Liver (tissue), 8 donors: ENCODE measurements at regions not wholly inside any gene's neighbourhood (a gene's known extent, or its start where the extent isn't known, plus 50 kb on each side); places are given as distances from the start of the nearest gene placed in this dataset.
"Not testable (repeated sequence)": the region's sequence is repeated elsewhere in the genome, so short reads cannot be mapped to it uniquely, and the experiment has no call there.

Source experiments
- DNase-seq: peaks from one replicate; pipeline ENCODE4 v3.0.0-alpha.2; 2017; ENCODE audit warnings: low spot score
- H3K27ac ChIP-seq, 2 donors: one replicate each; pipeline ENCODE4 v1.7.0; 2013; ENCODE audit warnings: inconsistent platforms in 2 of 2, low read length in 2 of 2, control low read depth in 1 of 2, low read depth in 1 of 2, mild to moderate bottlenecking in 1 of 2
- H3K27me3 ChIP-seq, 4 donors: one replicate each; pipeline versions ENCODE4 v1.6.1 to v1.7.0; 2013; ENCODE audit warnings: low read length in 3 of 4, inconsistent platforms in 1 of 4, mild to moderate bottlenecking in 1 of 4, moderate library complexity in 1 of 4; ENCODE audit not compliant: control insufficient read depth in 4 of 4, insufficient read depth in 4 of 4
- H3K36me3 ChIP-seq, 4 donors: one replicate each; pipeline versions ENCODE4 v1.6.1 to v1.7.0; 2013; ENCODE audit warnings: low read length in 3 of 4, mild to moderate bottlenecking in 3 of 4, low read depth in 1 of 4, moderate library complexity in 1 of 4; ENCODE audit not compliant: control insufficient read depth in 4 of 4, insufficient read depth in 3 of 4
- H3K4me1 ChIP-seq, 4 donors: one replicate each; pipeline versions ENCODE4 v1.6.1 to v1.7.0; 2013; ENCODE audit warnings: low read length in 3 of 4, mild to moderate bottlenecking in 3 of 4, moderate library complexity in 1 of 4; ENCODE audit not compliant: control insufficient read depth in 4 of 4, insufficient read depth in 4 of 4
- H3K4me3 ChIP-seq, 3 donors: one replicate each; pipeline versions ENCODE4 v1.6.1 to v1.7.0; 2013; ENCODE audit warnings: low read length in 3 of 3, control low read depth in 1 of 3, low read depth in 1 of 3, mild to moderate bottlenecking in 1 of 3
- H3K9ac ChIP-seq, 2 donors: one replicate each; pipeline ENCODE4 v1.7.0; 2013; ENCODE audit warnings: low read length in 2 of 2, mild to moderate bottlenecking in 2 of 2, moderate library complexity in 2 of 2, control low read depth in 1 of 2, low read depth in 1 of 2
- H3K9me3 ChIP-seq, 4 donors: one replicate each; pipeline versions ENCODE4 v1.6.1 to v1.7.0; 2013; ENCODE audit warnings: low read length in 3 of 4; ENCODE audit not compliant: control insufficient read depth in 4 of 4
- EGR1 ChIP-seq, 2 donors: IDR thresholded peaks; 2 replicates each; pipeline ENCODE4 v1.6.1; 2016 to 2018; ENCODE audit warnings: antibody characterized with exemption in 2 of 2, low read depth in 2 of 2
- FOXA1 ChIP-seq: IDR thresholded peaks from 2 replicates; pipeline ENCODE4 v1.6.1; 2016; ENCODE audit warnings: antibody characterized with exemption
- GABPA ChIP-seq, 2 donors: IDR thresholded peaks in 1 of 2; conservative IDR thresholded peaks in 1 of 2; 2 replicates each; pipeline ENCODE4 v1.6.1; 2016; ENCODE audit warnings: antibody characterized with exemption in 2 of 2, mild to moderate bottlenecking in 1 of 2, moderate library complexity in 1 of 2
- HNF4A ChIP-seq, 2 donors: conservative IDR thresholded peaks; 2 replicates each; pipeline ENCODE4 v1.6.1; 2016; ENCODE audit warnings: antibody characterized with exemption in 2 of 2, mild to moderate bottlenecking in 2 of 2
- JUND ChIP-seq, 2 donors: IDR thresholded peaks; 2 replicates each; pipeline ENCODE4 v1.6.1; 2016; ENCODE audit warnings: antibody characterized with exemption in 2 of 2
- NR2F2 ChIP-seq: IDR thresholded peaks from 2 replicates; pipeline ENCODE4 v1.6.1; 2016; ENCODE audit warnings: antibody characterized with exemption
- RAD21 ChIP-seq, 2 donors: IDR thresholded peaks; 2 replicates each; pipeline ENCODE4 v1.6.1; 2016; ENCODE audit warnings: antibody characterized with exemption in 2 of 2, mild to moderate bottlenecking in 2 of 2
- RXRA ChIP-seq, 2 donors: IDR thresholded peaks; 2 replicates each; pipeline ENCODE4 v1.6.1; 2017 to 2018; ENCODE audit warnings: antibody characterized with exemption in 2 of 2, mild to moderate bottlenecking in 1 of 2
- SP1 ChIP-seq: IDR thresholded peaks from 2 replicates; pipeline ENCODE4 v1.6.1; 2018; ENCODE audit warnings: antibody characterized with exemption, mild to moderate bottlenecking
- TAF1 ChIP-seq: conservative IDR thresholded peaks from 2 replicates; pipeline ENCODE4 v1.6.1; 2016; ENCODE audit warnings: antibody characterized with exemption, mild to moderate bottlenecking
- YY1 ChIP-seq: IDR thresholded peaks from 2 replicates; pipeline ENCODE4 v1.6.1; 2016; ENCODE audit warnings: antibody characterized with exemption, mild to moderate bottlenecking
- WGBS: extraction: QIAGEN DNeasy Blood & Tissue Kit; methylation state at CpG from one replicate; pipeline ENCODE4 v1.1.7; 2013; 5-methylcytosine and 5-hydroxymethylcytosine counted together
- TF ChIP-seq, protein P1 (sequence below): fragments of 150-350 bp; IDR thresholded peaks from 2 replicates; pipeline ENCODE4 v1.5.1; 2017; ENCODE audit warnings: improper control_type of control experiment, low read depth, low read length; ENCODE audit not compliant: missing input control
- TF ChIP-seq, protein P2 (sequence below): IDR thresholded peaks from 2 replicates; pipeline ENCODE4 v1.6.1; 2016; ENCODE audit warnings: antibody characterized with exemption, mild to moderate bottlenecking
- TF ChIP-seq, protein P3 (sequence below): IDR thresholded peaks from 2 replicates; pipeline ENCODE4 v1.6.1; 2016; ENCODE audit warnings: antibody characterized with exemption
- TF ChIP-seq, protein P4 (sequence below): IDR thresholded peaks from 2 replicates; pipeline ENCODE4 v1.6.1; 2016; ENCODE audit warnings: antibody characterized with exemption
- donor health status: healthy.
- donor health status: healthy.
- donor health status: healthy.
- donor health status: healthy.
- donor health status: healthy.

DNA sequence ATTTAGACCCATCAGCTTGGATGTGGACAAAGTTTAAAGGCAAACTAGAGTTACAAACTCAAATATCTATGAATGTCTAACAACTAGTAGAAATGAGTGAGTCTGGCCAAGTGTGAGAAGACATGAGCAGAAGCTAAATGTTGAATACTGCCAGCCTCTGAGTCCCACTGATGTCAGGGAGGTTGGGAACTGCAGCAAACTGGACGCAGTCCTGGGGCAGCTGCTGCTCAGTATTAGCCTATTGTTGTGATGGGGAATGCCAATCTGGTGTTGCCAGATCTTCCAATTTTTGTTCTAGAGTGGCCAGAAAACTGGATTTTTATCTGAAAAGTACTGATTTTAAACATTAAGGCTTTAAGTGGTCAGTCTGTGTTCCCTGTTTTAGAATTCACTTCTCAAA lies 770.4 kb upstream of the STXBP6 start:
- Histone ChIP-seq H3K4me3 (no peak overlapping the region), H3K27ac (no peak overlapping the region), H3K27me3 (no peaks in the 10 kb centered on the region), H3K4me1 (no peaks in the 10 kb centered on the region), H3K9ac (no peak overlapping the region), H3K9me3 (no peaks in the 10 kb centered on the region), H3K36me3 (no peaks in the 10 kb centered on the region)
- WGBS, result 71% methylated on average over 1 of the region's 1 CpG
- no peak for DNase-seq
- TF ChIP-seq EGR1 (IDR thresholded peaks at IDR 0.05; ENCODE audit: low read depth in 2 of 2) (no peak), TAF1 (no peak), NR2F2 (no peak)

DNA sequence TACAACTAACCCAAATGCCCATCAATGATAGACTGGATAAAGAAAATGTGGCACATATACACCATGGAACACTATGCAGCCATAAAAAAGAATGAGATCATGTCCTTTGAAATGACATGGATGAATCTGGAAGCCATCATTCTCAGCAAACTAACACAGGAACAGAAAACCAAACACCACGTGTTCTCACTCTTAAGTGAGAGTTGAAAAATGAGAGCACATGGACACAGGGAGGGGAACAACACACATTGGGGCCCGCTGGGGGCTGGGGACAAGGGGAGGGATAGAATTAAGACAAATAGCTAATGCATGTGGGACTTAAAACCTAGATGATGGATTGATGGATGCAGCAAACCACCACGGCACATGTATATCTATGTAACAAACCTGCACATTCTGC lies 764.7 kb upstream of the STXBP6 start:
- H3K4me1 ChIP-seq, H3K27me3 ChIP-seq, DNase-seq, H3K27ac ChIP-seq, H3K9me3 ChIP-seq, H3K4me3 ChIP-seq, H3K9ac ChIP-seq, H3K36me3 ChIP-seq: not testable (repeated sequence)
- 80% methylated on average over 3 of the region's 3 CpGs for WGBS

DNA sequence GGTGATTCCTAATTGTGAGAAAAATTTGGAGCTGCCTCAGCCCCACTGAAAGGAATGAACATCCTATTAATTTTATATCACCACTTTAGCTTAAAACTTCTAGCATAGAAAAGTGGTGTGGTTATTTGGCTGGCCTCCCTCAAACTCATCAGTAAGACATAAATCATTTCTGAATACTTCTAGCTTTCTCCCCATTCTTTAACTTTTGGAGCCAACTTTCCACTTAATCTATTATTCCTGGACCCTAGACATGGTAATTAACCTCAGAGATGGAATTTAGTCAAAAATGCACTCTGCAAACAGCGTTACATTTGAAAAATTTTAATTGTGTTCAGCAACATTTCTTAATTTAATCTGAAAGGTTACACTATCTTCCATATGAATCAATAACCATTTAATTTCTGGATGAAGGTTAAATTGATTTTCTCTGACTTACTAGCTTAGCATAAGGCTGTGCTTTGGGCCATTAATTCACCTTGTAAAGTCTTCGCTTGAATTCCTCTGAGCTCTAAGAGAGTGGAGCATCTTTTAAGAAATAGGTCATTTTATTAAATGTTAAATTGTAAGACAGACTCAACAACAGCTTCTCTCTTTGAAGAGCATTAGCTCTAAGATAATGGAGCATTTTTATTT lies 753.6 kb upstream of the STXBP6 start:
- H3K27ac ChIP-seq, result no peak overlapping the region
- H3K4me1 ChIP-seq, result no peaks in the 10 kb centered on the region
- 73% methylated on average over 2 of the region's 2 CpGs for WGBS
- no peaks in the 10 kb centered on the region for H3K27me3 ChIP-seq
- H3K36me3 ChIP-seq, result no peaks in the 10 kb centered on the region
- no peak for DNase-seq
- no peak overlapping the region for H3K9ac ChIP-seq
- peaks cover 0 to 1% (median 0%) of the 10 kb centered on the region in 4 donors for H3K9me3 ChIP-seq
- H3K4me3 ChIP-seq, result no peak overlapping the region
- no peak for TF ChIP-seq NR2F2
- no peak for TF ChIP-seq EGR1 (IDR thresholded peaks at IDR 0.05; ENCODE audit: low read depth in 2 of 2)

DNA sequence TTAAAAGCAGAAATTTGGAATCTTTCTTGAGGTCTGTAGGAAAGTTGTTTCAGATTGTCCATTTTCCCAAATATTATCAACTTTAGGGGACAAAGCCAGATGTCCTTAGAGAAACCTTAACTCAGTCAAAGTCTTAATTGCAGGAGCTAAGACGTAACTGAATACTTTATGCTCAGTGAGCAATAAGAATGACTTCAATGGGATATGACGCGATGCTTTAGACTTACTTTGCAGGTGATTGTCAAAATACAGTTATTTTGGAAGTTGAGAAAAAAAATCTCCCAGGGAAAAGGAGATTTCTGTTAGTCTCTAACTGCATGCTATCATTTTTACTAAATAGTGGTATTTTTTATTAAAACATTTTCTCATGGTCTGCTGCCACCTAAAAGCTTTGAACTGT lies 750.9 kb upstream of the STXBP6 start:
- H3K9ac ChIP-seq, result no peak overlapping the region
- no peak for DNase-seq
- 81% methylated on average over 3 of the region's 3 CpGs for WGBS
- H3K27ac ChIP-seq, result no peak overlapping the region
- no peak overlapping the region for H3K4me3 ChIP-seq
- H3K9me3 ChIP-seq, result peaks cover 0 to 1% (median 0%) of the 10 kb centered on the region in 4 donors
- H3K4me1 ChIP-seq, result no peaks in the 10 kb centered on the region
- H3K27me3 ChIP-seq, result no peaks in the 10 kb centered on the region
- no peaks in the 10 kb centered on the region for H3K36me3 ChIP-seq
- TF ChIP-seq, protein P1, sequence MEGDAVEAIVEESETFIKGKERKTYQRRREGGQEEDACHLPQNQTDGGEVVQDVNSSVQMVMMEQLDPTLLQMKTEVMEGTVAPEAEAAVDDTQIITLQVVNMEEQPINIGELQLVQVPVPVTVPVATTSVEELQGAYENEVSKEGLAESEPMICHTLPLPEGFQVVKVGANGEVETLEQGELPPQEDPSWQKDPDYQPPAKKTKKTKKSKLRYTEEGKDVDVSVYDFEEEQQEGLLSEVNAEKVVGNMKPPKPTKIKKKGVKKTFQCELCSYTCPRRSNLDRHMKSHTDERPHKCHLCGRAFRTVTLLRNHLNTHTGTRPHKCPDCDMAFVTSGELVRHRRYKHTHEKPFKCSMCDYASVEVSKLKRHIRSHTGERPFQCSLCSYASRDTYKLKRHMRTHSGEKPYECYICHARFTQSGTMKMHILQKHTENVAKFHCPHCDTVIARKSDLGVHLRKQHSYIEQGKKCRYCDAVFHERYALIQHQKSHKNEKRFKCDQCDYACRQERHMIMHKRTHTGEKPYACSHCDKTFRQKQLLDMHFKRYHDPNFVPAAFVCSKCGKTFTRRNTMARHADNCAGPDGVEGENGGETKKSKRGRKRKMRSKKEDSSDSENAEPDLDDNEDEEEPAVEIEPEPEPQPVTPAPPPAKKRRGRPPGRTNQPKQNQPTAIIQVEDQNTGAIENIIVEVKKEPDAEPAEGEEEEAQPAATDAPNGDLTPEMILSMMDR, result no peak
- TF ChIP-seq GABPA (IDR thresholded peaks at IDR 0.05 in 1 of 2, conservative IDR thresholded peaks at IDR 0.05 in 1 of 2) (no peak), RAD21 (IDR thresholded peaks at IDR 0.05) (no peak), RXRA (IDR thresholded peaks at IDR 0.05) (no peak), TAF1 (no peak), JUND (IDR thresholded peaks at IDR 0.05) (no peak), NR2F2 (no peak), FOXA1 (no peak), HNF4A (conservative IDR thresholded peaks at IDR 0.05) (no peak), YY1 (no peak), SP1 (no peak)
- TF ChIP-seq, protein P2, sequence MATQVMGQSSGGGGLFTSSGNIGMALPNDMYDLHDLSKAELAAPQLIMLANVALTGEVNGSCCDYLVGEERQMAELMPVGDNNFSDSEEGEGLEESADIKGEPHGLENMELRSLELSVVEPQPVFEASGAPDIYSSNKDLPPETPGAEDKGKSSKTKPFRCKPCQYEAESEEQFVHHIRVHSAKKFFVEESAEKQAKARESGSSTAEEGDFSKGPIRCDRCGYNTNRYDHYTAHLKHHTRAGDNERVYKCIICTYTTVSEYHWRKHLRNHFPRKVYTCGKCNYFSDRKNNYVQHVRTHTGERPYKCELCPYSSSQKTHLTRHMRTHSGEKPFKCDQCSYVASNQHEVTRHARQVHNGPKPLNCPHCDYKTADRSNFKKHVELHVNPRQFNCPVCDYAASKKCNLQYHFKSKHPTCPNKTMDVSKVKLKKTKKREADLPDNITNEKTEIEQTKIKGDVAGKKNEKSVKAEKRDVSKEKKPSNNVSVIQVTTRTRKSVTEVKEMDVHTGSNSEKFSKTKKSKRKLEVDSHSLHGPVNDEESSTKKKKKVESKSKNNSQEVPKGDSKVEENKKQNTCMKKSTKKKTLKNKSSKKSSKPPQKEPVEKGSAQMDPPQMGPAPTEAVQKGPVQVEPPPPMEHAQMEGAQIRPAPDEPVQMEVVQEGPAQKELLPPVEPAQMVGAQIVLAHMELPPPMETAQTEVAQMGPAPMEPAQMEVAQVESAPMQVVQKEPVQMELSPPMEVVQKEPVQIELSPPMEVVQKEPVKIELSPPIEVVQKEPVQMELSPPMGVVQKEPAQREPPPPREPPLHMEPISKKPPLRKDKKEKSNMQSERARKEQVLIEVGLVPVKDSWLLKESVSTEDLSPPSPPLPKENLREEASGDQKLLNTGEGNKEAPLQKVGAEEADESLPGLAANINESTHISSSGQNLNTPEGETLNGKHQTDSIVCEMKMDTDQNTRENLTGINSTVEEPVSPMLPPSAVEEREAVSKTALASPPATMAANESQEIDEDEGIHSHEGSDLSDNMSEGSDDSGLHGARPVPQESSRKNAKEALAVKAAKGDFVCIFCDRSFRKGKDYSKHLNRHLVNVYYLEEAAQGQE, result no peak
- TF ChIP-seq, protein P3, sequence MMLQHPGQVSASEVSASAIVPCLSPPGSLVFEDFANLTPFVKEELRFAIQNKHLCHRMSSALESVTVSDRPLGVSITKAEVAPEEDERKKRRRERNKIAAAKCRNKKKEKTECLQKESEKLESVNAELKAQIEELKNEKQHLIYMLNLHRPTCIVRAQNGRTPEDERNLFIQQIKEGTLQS, result no peak
- TF ChIP-seq, protein P4, sequence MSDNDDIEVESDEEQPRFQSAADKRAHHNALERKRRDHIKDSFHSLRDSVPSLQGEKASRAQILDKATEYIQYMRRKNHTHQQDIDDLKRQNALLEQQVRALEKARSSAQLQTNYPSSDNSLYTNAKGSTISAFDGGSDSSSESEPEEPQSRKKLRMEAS, result no peak
